ENCODE measurements at regions not wholly inside any gene's neighbourhood (a gene's known extent, or its start where the extent isn't known, plus 50 kb on each side); places are given as distances from the start of the nearest gene placed in this dataset.
"Not testable (repeated sequence)": the region's sequence is repeated elsewhere in the genome, so short reads cannot be mapped to it uniquely, and the experiment has no call there.

- DNase-seq = no peak
These were observed 159.4 kb downstream of the CRLF2 start for GRCh38 chrX:1053072-1053471.

- DNase-seq = no peak
These were observed 160.4 kb downstream of the CRLF2 start for GRCh38 chrX:1052021-1052420.

GRCh38 chrX:1051421-1051820 lies 161.0 kb downstream of the CRLF2 start:
- no peak for DNase-seq

DNA sequence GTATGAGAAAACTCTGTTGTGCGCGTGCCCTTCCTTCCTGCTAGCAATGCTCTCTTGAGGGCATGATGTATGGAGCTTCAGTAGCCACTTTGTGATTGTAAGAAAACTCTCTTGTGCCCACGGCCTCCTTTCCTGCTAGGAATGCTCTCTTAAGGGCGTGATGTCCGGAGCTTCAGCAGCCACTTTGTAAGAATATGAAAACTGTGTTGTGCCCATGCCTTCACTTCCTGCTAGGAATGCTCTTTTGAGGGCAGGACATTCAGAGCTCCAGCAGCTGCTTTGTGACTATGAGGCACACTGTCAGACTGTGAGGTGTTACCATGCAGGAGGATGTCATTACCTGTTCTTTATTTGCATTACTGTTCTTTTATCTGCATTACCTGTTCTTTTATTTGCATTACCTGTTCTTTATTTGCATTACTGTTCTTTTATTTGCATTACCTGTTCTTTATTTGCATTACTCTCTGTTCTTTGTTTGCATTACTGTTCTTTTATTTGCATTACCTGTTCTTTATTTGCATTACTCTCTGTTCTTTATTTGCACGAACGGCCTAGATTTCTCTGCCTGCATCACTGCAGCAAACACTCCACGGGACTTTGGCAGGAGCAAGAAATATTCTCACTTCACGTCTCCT lies 166.7 kb downstream of the CRLF2 start:
- no peak for DNase-seq

GRCh38 chrX:1041091-1041490 lies 171.4 kb downstream of the CRLF2 start:
- DNase-seq = no peak

DNA sequence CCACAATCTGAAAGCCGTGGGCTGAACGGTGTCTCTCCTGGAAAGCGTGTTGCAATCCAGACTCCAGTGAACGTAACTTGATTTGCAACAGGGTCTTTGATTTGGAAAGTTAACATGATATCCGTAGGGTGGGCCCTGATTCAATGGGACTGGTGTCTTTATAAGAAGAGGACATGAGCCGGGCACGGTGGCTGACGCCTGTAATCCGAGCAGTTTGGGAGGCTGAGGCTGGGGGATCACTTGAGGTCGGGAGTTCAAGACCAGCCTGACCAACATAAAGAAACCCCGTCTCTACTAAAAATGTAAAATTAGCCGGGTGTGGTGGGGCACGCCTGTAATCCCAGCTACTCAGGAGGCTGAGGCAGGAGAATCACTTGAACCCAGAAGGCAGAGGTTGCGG lies 176.5 kb downstream of the CRLF2 start:
- not testable (repeated sequence) for DNase-seq

GRCh38 chrX:1035206-1035605 lies 177.2 kb downstream of the CRLF2 start:
- no peak for DNase-seq

GRCh38 chrX:1034717-1035116 lies 177.7 kb downstream of the CRLF2 start:
- no peak for DNase-seq

DNA sequence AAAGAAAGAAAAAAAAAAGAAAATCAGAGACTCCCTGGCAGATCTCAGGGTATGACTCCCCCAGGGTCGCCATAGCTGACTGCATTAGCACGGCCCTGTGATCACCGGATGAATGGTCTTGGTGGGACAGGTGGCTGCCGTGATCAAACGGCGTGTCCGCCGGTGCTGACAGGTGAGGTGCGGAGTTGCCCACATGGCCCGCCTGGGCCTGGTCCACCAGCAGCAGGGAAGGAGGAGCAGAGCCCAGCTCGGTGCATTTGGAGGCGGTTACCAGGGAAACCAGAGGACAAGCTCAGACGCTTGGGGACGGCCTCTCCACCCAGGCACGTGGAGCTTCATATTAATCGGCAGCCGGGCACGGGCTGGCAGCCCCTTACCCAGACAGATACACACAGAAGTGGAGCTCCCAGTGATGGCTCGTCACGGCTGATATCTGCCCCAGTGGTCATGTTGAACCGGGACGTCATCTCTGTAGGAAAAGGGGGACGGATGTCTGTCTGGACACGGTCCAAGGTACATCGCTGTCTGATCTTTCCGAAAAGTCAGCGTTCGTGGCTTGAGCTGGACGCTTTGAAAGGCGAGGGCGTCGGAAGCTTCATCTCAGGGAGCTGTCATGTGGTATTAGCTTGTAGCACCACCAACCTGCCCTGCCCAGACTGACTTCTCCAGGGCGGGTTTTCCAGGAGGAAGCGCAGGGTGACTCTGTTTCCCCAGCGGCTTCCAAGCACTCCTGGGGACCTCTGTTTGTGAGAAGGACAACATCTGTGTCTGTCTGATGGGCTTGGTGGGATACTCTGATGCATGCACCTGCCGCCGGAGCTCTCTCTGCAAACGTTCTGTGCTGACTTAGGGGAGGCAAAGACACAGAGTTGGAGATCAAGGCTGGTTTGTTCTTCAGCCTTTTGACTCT lies 180.7 kb downstream of the CRLF2 start:
- no peak for DNase-seq

DNA sequence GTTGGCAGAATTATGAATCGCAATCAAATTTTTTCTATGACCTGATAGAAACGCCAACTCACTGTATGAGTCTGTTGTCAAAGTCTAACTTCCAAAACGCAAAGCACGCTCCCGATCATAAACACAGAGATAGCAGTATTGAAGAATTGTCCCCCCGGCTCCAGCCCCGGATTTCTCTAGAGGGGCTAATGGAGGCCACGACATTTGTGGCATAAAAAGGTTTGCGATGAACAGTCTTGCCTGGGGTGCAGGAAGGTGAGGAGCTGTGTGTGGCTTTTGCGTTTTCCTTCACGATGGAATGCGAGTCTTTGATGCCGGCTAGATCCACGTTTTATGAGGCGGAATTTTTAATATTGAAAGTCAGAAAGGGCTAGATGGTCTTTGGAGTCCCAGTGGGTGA lies 183.0 kb downstream of the CRLF2 start:
- DNase-seq = no peak

DNA sequence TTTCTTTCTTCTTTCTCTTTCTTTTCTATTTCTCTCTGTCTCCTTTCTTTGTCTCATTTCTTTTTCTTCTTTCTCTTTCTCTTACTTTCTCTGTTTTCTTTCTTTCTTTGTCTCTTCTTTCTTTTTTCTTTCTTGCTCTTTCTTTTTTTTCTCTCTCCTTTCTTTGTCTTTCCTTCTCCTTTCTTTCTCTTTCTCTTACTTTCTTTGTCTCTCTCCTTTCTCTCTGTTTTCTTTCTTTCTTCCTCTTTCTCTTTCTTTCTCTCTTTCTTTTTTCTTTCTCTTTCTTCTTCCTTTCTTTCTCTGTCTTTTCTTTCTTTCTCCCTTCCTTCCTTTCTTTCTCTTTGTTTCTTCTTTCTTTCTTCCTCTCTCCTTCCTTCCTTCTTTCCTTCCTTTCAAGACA lies 184.8 kb downstream of the CRLF2 start:
- no peak for DNase-seq

- DNase-seq = no peak
These were observed 185.3 kb downstream of the CRLF2 start for GRCh38 chrX:1027133-1027532.

- no peak for DNase-seq
These were observed 186.0 kb downstream of the CRLF2 start for GRCh38 chrX:1026263-1027015.

GRCh38 chrX:1025413-1025812 lies 187.0 kb downstream of the CRLF2 start:
- DNase-seq = no peak

GRCh38 chrX:1023676-1024075 lies 188.8 kb downstream of the CRLF2 start:
- no peak for DNase-seq

DNA sequence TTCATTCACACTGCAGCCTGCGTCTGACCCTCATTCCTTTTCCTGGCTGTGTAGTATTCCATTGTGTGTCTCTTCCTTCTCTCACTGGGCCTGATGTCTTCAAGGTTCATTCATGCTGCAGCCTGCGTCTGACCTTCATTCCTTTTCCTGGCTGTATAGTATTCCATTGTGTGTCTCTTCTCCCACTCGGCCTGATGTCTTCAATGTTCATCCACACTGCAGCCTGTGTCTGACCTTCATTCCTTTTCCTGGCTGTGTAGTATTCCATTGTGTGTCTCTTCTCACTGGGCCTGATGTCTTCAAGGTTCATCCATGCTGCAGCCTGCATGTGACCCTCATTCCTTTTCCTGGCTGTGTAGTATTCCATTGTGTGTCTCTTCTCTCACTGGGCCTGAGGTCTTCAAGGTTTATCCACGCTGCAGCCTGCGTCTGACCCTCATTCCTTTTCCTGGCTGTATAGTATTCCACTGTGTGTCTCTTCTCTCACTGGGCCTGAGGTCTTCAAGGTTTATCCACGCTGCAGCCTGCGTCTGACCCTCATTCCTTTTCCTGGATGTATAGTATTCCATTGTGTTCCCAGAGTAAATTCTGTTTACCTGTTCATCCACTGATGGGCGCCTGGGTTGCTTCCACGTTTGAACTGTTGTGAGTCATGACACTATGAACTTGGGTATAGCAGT lies 191.0 kb downstream of the CRLF2 start:
- not testable (repeated sequence) for DNase-seq

DNA sequence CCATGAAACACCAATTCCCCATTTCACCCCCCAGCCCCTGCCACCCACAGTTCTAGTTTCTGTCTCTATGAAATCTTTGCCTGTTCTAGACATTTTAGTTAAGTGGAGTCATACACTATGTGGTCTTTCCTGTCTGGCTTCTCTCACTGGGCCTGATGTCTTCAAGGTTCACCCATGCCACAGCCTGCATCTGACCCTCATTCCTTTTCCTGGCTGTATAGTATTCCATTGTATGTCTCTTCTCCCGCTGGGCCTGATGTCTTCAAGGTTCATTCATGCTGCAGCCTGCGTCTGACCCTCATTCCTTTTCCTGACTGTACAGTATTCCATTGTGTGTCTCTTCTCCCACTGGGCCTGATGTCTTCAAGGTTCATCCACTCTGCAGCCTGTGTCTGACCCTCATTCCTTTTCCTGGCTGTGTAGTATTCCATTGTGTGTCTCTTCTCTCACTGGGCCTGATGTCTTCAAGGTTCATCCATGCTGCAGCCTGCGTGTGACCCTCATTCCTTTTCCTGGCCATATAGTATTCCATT lies 191.7 kb downstream of the CRLF2 start:
- no peak for DNase-seq

DNA sequence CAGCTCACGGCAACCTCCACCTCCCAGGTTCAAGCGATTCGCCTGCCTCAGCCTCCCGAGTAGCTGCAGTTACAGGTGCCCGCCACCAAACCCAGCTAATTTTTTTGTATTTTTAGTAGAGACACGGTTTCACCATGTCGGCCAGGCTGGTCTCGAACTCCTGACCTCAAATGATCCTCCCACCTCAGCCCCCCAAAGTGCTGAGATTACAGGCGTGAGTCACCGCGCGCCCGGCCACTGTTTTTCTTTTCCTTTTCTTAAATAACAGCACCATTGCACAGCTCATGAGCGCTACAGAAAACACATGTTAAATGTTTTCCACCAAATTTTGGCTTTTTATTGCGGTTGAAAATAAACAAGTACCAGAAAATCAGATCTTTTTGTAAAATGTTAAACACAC lies 195.5 kb downstream of the CRLF2 start:
- DNase-seq = not testable (repeated sequence)

GRCh38 chrX:1016281-1016680 lies 196.2 kb downstream of the CRLF2 start:
- DNase-seq = not testable (repeated sequence)

- no peak for DNase-seq
These were observed 199.7 kb downstream of the CRLF2 start for GRCh38 chrX:1012678-1013300.

DNA sequence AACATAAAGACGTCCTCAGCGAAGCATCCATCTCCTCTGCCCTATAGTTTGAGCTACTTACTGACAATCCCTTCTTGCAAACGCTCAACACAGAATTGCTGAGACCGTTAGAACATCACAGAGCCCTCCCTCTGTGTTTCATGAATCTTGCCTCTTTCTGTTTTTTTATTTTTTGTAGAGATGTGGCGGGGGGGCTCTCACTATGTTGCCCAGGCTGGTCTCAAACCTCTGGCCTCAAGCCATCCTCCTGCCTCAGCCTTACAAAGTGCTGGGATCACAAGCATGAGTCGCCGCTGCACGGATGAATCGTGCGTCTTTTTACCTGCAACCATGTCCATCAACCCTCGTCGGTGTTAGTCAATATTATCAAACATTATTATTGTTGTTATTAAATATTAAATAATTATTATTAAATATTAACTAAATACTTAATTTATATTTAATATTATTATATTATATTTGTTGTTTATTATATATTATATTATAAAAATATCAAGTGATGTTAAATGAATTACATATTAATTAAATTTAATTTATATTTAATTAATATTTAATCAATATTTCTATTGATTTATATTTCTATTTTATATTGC lies 200.7 kb downstream of the CRLF2 start:
- no peak for DNase-seq

GRCh38 chrX:1009771-1010170 lies 202.7 kb downstream of the CRLF2 start:
- DNase-seq = no peak
